ENCODE measurements at regions not wholly inside any gene's neighbourhood (a gene's known extent, or its start where the extent isn't known, plus 50 kb on each side); places are given as distances from the start of the nearest gene placed in this dataset.
"Not testable (repeated sequence)": the region's sequence is repeated elsewhere in the genome, so short reads cannot be mapped to it uniquely, and the experiment has no call there.

DNA sequence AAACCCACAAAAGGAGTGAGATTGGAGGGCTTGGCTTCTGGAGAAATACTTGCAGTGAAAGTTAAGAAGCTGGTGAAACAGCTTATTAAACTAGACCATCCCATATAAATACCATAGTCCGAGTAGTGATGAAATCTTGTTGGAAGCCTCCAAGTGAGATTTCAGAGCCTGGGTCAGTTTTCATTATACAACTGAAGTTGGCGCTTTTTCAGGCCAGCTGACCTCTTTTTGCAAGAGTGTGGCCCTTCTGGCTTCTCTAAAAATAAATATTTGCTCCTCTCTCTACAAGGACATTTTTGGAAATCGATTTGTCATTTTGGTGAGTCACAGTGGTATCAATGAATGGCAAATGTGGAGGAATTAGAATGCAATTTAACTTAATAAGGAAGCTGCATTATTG lies 51.2 kb upstream of the THRB start:
- Histone ChIP-seq H3K9me3 (replicated peaks; ENCODE audit: low read length) (no peaks in the 10 kb centered on the region), H3K4me3 (ENCODE audit: low read length) (no peak overlapping the region), H3K4me1 (ENCODE audit: control insufficient read depth, insufficient read depth, low read length) (peaks cover 21% of the 10 kb centered on the region)

DNA sequence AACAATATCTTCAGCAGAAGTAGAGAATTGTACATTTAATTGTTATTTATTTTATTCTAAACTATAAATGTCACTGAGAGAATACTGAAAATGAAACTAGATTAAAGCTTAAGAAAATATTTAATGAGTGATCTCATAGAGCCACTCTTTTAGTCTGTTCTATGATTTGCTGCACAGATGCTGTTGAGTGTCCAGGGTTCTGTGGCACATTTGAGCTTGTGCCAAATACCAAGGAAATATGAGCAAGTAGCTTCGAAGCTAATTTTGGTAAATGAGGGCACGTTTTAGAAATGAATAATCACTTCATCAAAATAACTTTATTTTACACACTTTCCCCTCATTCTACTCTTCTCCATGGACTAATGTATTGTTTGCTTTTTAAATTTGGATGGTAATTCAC lies 53.6 kb upstream of the THRB start:
- Histone ChIP-seq H3K4me2 (ENCODE audit: low read length) (no peak overlapping the region), H3K27me3 (ENCODE audit: control insufficient read depth, insufficient read depth, low read length) (no peaks in the 10 kb centered on the region), H3K9me3 (replicated peaks; ENCODE audit: low read length) (no peaks in the 10 kb centered on the region), H3K9ac (ENCODE audit: low read depth, low read length) (no peak overlapping the region), H3K36me3 (ENCODE audit: insufficient read depth, low read length) (no peaks in the 10 kb centered on the region), H3K4me3 (ENCODE audit: low read length) (no peak overlapping the region), H3K4me1 (ENCODE audit: control insufficient read depth, insufficient read depth, low read length) (peaks cover 28% of the 10 kb centered on the region)

More for the DNA sequence above, 51.2 kb upstream of the THRB start:
- Histone ChIP-seq H3K27me3 (ENCODE audit: control insufficient read depth, insufficient read depth, low read length) (no peaks in the 10 kb centered on the region), H3K36me3 (ENCODE audit: insufficient read depth, low read length) (no peaks in the 10 kb centered on the region), H3K4me2 (ENCODE audit: low read length) (no peak overlapping the region), H3K9ac (ENCODE audit: low read depth, low read length) (no peak overlapping the region)

DNA sequence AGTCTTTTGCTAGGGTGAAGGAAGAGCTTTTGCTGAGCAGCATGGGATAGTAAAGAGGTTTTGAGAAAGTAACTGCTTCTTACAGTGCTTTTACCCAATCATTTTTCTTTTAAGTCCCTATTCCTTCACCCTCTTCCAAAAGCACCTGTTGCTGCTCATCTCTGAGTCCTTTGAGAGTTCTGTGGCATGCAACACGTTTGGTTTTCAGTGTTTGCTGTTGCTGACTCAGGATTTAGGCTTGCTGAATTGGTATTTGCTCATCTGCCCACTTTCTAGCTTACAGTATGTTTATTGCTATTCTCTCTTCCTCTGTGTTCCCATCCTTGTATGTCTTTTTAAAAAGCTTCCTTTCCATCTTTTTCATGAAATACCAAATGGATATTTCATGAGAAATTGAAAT lies 55.9 kb upstream of the THRB start:
- H3K4me1 ChIP-seq (ENCODE audit: control insufficient read depth, insufficient read depth, low read length) = peaks cover 26% of the 10 kb centered on the region
- H3K4me2 ChIP-seq (ENCODE audit: low read length) = peak overlapping the region; percentile 21
- H3K27me3 ChIP-seq (ENCODE audit: control insufficient read depth, insufficient read depth, low read length) = no peaks in the 10 kb centered on the region
- H3K36me3 ChIP-seq (ENCODE audit: insufficient read depth, low read length) = no peaks in the 10 kb centered on the region
- H3K4me3 ChIP-seq (ENCODE audit: low read length) = no peak overlapping the region
- H3K9me3 ChIP-seq (replicated peaks; ENCODE audit: low read length) = no peaks in the 10 kb centered on the region
- no peak overlapping the region for H3K9ac ChIP-seq (ENCODE audit: low read depth, low read length)

DNA sequence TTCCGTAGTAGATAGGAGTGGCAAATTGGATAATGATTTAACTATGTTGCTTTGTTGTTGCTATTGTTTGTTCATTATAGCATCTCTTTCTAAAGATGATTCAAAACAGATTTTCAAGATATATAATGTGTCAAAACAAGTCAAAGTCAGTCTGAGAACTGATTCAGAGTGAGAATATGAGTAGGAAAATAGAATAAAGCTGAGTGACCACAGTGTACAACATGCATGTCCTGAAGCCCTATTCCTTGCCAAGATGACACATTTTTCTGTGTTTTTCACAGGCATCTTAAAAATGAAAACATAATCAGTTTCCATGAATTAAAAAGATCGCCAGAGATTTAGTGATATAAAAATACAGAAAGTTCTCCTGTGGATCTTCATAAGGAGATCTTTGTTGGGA lies 57.0 kb upstream of the THRB start:
- H3K9ac ChIP-seq (ENCODE audit: low read depth, low read length) = no peak overlapping the region

DNA sequence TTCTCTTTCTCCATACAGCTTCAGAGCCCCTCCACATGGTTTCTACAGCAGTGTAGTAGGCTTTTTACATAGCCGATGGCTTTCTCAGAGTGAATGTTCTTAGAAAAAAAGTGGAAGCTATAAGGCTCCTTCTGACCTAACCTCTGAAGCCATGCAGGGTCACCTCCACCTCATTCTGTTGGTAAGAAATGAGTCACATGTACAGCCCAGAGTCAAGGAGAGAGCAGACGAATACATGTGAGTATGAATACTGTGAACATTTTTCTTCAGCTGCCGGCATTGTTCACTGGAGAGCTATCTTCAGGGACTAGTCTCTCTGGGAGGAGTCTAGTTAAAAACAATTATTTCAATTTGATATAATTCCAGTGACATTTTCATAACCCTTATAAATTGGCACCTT lies 68.2 kb upstream of the THRB start:
- Histone ChIP-seq H3K4me2 (ENCODE audit: low read length) (no peak overlapping the region), H3K9ac (ENCODE audit: low read depth, low read length) (no peak overlapping the region), H3K27me3 (ENCODE audit: control insufficient read depth, insufficient read depth, low read length) (no peaks in the 10 kb centered on the region), H3K4me1 (ENCODE audit: control insufficient read depth, insufficient read depth, low read length) (no peaks in the 10 kb centered on the region), H3K4me3 (ENCODE audit: low read length) (no peak overlapping the region), H3K36me3 (ENCODE audit: insufficient read depth, low read length) (no peaks in the 10 kb centered on the region), H3K9me3 (replicated peaks; ENCODE audit: low read length) (no peaks in the 10 kb centered on the region)

More for the DNA sequence above, 57.0 kb upstream of the THRB start:
- Histone ChIP-seq H3K4me1 (ENCODE audit: control insufficient read depth, insufficient read depth, low read length) (peaks cover 17% of the 10 kb centered on the region), H3K9me3 (replicated peaks; ENCODE audit: low read length) (no peaks in the 10 kb centered on the region), H3K4me2 (ENCODE audit: low read length) (no peak overlapping the region), H3K4me3 (ENCODE audit: low read length) (no peak overlapping the region), H3K36me3 (ENCODE audit: insufficient read depth, low read length) (no peaks in the 10 kb centered on the region), H3K27me3 (ENCODE audit: control insufficient read depth, insufficient read depth, low read length) (no peaks in the 10 kb centered on the region)

DNA sequence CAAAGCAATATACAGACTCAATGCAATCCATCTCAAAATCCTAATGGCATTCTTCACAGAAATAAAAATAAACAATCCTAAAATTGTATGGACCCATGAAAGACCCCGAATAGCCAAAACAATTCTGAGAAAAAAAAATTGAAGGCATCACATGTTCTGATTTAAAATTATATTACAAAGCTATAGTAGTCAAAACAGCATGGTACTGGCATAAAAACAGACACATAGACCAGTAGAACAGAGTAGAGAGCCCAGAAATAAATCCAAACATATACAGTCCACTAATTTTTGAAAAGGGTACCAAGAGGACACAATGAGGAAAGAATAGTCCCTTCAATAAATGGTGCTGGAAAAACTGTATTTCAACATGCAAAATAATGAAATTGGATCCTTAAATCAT lies 70.4 kb upstream of the THRB start:
- Histone ChIP-seq H3K9me3 (replicated peaks; ENCODE audit: low read length) (no peaks in the 10 kb centered on the region), H3K27me3 (ENCODE audit: control insufficient read depth, insufficient read depth, low read length) (no peaks in the 10 kb centered on the region), H3K4me3 (ENCODE audit: low read length) (no peak overlapping the region), H3K4me1 (ENCODE audit: control insufficient read depth, insufficient read depth, low read length) (no peaks in the 10 kb centered on the region), H3K9ac (ENCODE audit: low read depth, low read length) (no peak overlapping the region), H3K36me3 (ENCODE audit: insufficient read depth, low read length) (no peaks in the 10 kb centered on the region), H3K4me2 (ENCODE audit: low read length) (no peak overlapping the region)

DNA sequence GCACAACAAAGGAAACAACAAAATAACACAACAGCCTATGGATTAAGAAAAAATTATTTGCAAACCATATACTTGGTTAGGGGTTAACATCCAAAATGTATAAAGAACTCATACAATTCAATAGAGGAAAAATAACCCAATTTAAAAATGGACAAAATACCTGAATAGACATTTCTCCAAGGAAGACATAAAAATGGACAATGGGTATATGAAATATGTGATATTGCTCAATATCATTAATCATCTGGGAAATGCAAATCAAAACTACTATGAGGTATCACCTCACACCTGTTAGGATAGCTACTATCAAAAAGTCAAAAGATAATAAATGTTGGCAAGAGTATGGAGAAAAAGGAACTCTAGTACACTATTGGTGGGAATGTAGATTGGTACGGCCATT lies 71.0 kb upstream of the THRB start:
- Histone ChIP-seq H3K27me3 (ENCODE audit: control insufficient read depth, insufficient read depth, low read length) (no peaks in the 10 kb centered on the region), H3K4me1 (ENCODE audit: control insufficient read depth, insufficient read depth, low read length) (no peaks in the 10 kb centered on the region), H3K9ac (ENCODE audit: low read depth, low read length) (no peak overlapping the region)

DNA sequence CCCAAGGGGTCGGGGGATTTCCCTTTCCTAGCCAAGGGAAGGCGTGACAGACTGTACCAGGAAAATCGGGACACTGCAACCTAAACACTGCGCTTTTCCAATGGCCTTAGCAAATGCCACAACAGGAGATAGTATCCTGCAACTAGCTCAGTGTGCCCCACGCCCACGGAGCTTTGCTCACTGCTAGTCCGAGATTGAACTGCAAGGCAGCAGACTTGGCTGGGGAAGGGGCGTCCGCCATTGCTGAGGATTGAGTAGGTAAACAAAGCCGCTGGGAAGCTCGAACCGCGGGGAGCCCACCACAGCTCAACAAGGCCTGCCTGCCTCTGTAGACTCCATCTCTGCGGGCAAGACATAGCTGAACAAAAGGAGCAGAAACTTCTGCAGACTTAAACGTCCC lies 72.3 kb upstream of the THRB start:
- no peak overlapping the region for H3K4me3 ChIP-seq (ENCODE audit: low read length)
- H3K27me3 ChIP-seq (ENCODE audit: control insufficient read depth, insufficient read depth, low read length) = no peaks in the 10 kb centered on the region
- H3K4me1 ChIP-seq (ENCODE audit: control insufficient read depth, insufficient read depth, low read length) = no peaks in the 10 kb centered on the region
- no peak overlapping the region for H3K9ac ChIP-seq (ENCODE audit: low read depth, low read length)
- H3K4me2 ChIP-seq (ENCODE audit: low read length) = no peak overlapping the region
- H3K9me3 ChIP-seq (replicated peaks; ENCODE audit: low read length) = no peaks in the 10 kb centered on the region
- H3K36me3 ChIP-seq (ENCODE audit: insufficient read depth, low read length) = no peaks in the 10 kb centered on the region

More for the DNA sequence above, 71.0 kb upstream of the THRB start:
- Histone ChIP-seq H3K36me3 (ENCODE audit: insufficient read depth, low read length) (no peaks in the 10 kb centered on the region), H3K9me3 (replicated peaks; ENCODE audit: low read length) (no peaks in the 10 kb centered on the region), H3K4me2 (ENCODE audit: low read length) (no peak overlapping the region), H3K4me3 (ENCODE audit: low read length) (no peak overlapping the region)

DNA sequence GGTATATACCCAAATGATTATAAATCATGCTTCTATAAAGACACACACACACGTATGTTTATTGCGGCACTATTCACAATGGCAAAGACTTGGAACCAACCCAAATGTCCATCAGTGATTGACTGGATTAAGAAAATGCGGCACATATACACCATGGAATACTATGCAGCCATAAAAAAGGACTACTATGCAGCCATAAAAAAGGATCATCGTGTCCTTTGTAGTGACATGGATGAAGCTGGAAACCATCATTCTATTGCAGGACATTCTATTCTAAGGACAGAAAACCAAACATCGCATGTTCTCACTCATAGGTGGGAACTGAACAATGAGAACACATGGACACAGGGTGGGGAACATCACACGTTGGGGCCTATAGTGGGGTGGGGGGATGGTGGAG lies 77.8 kb upstream of the THRB start:
- not testable (repeated sequence) for H3K9me3 ChIP-seq (replicated peaks; ENCODE audit: low read length); H3K9ac ChIP-seq (ENCODE audit: low read depth, low read length); H3K27me3 ChIP-seq (ENCODE audit: control insufficient read depth, insufficient read depth, low read length); H3K4me3 ChIP-seq (ENCODE audit: low read length); H3K4me2 ChIP-seq (ENCODE audit: low read length); H3K36me3 ChIP-seq (ENCODE audit: insufficient read depth, low read length); H3K4me1 ChIP-seq (ENCODE audit: control insufficient read depth, insufficient read depth, low read length)

DNA sequence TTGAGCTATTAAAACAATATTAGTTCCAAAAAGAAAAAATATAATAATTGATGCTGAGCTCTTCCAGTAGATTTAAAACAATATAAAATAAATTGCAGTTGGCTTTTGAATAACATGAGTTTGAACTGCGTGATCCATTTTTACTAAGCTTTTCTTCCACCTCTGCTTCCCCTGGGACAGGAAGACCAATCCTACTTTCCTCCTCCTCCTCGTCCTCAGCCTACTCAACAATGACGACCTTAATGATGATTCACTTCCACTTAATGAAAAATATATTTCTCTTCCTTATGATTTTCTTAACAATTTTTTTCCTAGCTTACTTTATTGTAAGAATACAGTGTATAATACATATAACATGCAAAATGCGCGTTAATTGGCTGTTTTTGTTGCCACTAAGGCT lies 78.9 kb upstream of the THRB start:
- no peak overlapping the region for H3K4me2 ChIP-seq (ENCODE audit: low read length)
- H3K27me3 ChIP-seq (ENCODE audit: control insufficient read depth, insufficient read depth, low read length) = no peaks in the 10 kb centered on the region
- H3K9me3 ChIP-seq (replicated peaks; ENCODE audit: low read length) = no peaks in the 10 kb centered on the region
- H3K36me3 ChIP-seq (ENCODE audit: insufficient read depth, low read length) = no peaks in the 10 kb centered on the region
- no peak overlapping the region for H3K4me3 ChIP-seq (ENCODE audit: low read length)
- H3K9ac ChIP-seq (ENCODE audit: low read depth, low read length) = no peak overlapping the region
- no peaks in the 10 kb centered on the region for H3K4me1 ChIP-seq (ENCODE audit: control insufficient read depth, insufficient read depth, low read length)

DNA sequence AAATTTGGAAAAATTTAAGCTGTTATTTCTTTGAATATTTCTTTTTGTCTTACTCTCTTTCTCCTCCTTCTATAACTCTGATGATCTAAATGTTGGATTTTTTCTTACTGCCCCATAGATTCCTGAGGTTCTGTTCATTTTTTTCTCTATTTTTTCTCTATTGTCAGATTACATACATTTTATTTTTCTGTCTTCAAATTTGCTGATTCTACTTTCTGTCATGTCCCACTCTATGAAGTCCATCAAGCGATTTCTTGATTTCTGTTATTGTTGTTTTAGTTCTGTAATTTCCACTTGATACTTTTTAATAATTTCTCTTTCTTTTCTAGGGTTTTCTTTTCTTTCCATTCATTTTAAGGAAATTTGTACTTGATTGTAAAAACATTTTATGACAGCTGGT lies 83.7 kb upstream of the THRB start:
- H3K9ac ChIP-seq (ENCODE audit: low read depth, low read length) = no peak overlapping the region
- no peaks in the 10 kb centered on the region for H3K9me3 ChIP-seq (replicated peaks; ENCODE audit: low read length)
- H3K4me2 ChIP-seq (ENCODE audit: low read length) = no peak overlapping the region
- no peaks in the 10 kb centered on the region for H3K4me1 ChIP-seq (ENCODE audit: control insufficient read depth, insufficient read depth, low read length)
- no peaks in the 10 kb centered on the region for H3K36me3 ChIP-seq (ENCODE audit: insufficient read depth, low read length)
- H3K27me3 ChIP-seq (ENCODE audit: control insufficient read depth, insufficient read depth, low read length) = no peaks in the 10 kb centered on the region
- H3K4me3 ChIP-seq (ENCODE audit: low read length) = no peak overlapping the region

DNA sequence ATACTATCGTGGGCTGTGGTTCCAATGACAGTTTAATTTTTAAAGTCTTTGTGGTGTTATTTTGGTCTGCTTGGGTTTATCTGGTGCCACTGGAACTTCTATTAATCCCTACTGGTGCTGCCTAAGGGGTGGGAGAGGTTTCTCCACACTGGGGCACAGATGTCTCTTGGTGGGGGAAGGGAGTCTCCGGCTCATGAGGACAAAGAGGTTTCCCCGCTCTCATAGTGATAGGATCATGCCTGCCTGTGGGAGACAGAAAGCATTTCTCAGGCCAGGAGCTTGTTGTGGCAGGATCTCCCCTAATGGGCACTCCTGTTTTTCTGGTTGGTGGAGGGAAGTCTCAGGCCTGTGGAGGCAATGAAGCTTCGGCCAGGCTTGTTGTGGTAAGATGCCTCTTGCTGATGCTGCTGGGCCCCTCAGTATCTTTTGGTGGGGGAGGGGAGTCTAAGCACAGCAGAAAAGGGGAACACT lies 84.3 kb upstream of the THRB start:
- H3K9me3 ChIP-seq (replicated peaks; ENCODE audit: low read length) = no peaks in the 10 kb centered on the region
- no peak overlapping the region for H3K4me3 ChIP-seq (ENCODE audit: low read length)
- H3K9ac ChIP-seq (ENCODE audit: low read depth, low read length) = no peak overlapping the region
- H3K4me2 ChIP-seq (ENCODE audit: low read length) = no peak overlapping the region
- no peaks in the 10 kb centered on the region for H3K27me3 ChIP-seq (ENCODE audit: control insufficient read depth, insufficient read depth, low read length)
- H3K36me3 ChIP-seq (ENCODE audit: insufficient read depth, low read length) = no peaks in the 10 kb centered on the region
- H3K4me1 ChIP-seq (ENCODE audit: control insufficient read depth, insufficient read depth, low read length) = no peaks in the 10 kb centered on the region
